Osteocyte (in vitro differentiated cells): ENCODE measurements at regions not wholly inside any gene's neighbourhood (a gene's known extent, or its start where the extent isn't known, plus 50 kb on each side); places are given as distances from the start of the nearest gene placed in this dataset.

Source experiments
- DNase-seq: peaks from one replicate; pipeline ENCODE4 v3.0.0; 2021; ENCODE audit warnings: mixed read lengths; ENCODE audit not compliant: unreplicated experiment; ENCODE audit errors: extremely low spot score
- H3K27ac Mint-ChIP-seq: one replicate; pipeline ENCODE4 v1.8.0; 2021; ENCODE audit warnings: mild to moderate bottlenecking, mixed read lengths; ENCODE audit not compliant: unreplicated experiment
- H3K27me3 Mint-ChIP-seq: one replicate; pipeline ENCODE4 v1.8.0; 2021; ENCODE audit warnings: mixed read lengths; ENCODE audit not compliant: unreplicated experiment
- H3K36me3 Mint-ChIP-seq: one replicate; pipeline ENCODE4 v1.8.0; 2021; ENCODE audit warnings: mixed read lengths; ENCODE audit not compliant: unreplicated experiment
- H3K4me1 Mint-ChIP-seq: one replicate; pipeline ENCODE4 v1.8.0; 2021; ENCODE audit warnings: mixed read lengths; ENCODE audit not compliant: unreplicated experiment
- H3K4me3 Mint-ChIP-seq: one replicate; pipeline ENCODE4 v1.8.0; 2021; ENCODE audit warnings: mild to moderate bottlenecking, moderate library complexity, mixed read lengths; ENCODE audit not compliant: unreplicated experiment
- H3K9me3 Mint-ChIP-seq: one replicate; pipeline ENCODE4 v1.8.0; 2021; ENCODE audit warnings: mixed read lengths; ENCODE audit not compliant: unreplicated experiment
- TF ChIP-seq, protein P1 (sequence below): fragments of 200-600 bp; sonication (generic); IDR thresholded peaks from 2 replicates; pipeline ENCODE4 v1.5.0; 2021; ENCODE audit warnings: antibody characterized with exemption, mild to moderate bottlenecking, moderate library complexity

DNA sequence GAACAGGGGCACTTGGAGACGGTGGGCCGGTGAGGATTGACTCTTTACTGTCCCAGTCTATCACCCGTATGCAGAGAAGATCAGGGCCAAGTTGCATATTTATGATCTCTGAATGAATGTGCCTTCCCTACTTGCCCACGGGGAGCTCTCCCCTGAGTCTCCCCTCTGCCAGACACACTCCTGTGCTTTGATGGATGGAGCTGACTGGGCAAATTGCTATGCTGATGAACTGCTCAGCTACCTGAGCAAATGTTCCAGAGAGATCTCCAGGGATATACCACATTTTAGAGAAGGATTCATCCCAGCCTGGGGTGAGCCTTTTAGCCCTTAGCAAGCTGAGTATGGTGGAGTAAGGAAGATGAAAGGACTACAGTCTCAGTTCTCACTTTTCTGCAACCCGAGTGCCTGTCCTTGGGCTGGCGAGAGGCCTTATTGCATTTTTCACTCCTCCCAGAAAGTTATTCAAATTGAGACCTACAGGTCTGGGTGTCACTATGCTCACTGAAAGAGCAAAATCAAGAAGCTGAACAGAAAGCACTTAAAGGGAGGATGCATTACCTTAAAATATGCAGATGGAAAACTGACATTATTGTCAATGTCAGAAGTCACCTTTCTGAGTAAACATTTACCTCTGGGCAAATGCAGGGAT lies 526.7 kb upstream of the WWC1 start:
- H3K27ac Mint-ChIP-seq, result no peak overlapping the region
- peaks cover 3% of the 10 kb centered on the region for H3K4me1 Mint-ChIP-seq
- DNase-seq, result no peak
- H3K4me3 Mint-ChIP-seq, result no peak overlapping the region
- no peaks in the 10 kb centered on the region for H3K9me3 Mint-ChIP-seq
- peaks cover 2% of the 10 kb centered on the region for H3K27me3 Mint-ChIP-seq
- no peaks in the 10 kb centered on the region for H3K36me3 Mint-ChIP-seq
- TF ChIP-seq, protein P1, sequence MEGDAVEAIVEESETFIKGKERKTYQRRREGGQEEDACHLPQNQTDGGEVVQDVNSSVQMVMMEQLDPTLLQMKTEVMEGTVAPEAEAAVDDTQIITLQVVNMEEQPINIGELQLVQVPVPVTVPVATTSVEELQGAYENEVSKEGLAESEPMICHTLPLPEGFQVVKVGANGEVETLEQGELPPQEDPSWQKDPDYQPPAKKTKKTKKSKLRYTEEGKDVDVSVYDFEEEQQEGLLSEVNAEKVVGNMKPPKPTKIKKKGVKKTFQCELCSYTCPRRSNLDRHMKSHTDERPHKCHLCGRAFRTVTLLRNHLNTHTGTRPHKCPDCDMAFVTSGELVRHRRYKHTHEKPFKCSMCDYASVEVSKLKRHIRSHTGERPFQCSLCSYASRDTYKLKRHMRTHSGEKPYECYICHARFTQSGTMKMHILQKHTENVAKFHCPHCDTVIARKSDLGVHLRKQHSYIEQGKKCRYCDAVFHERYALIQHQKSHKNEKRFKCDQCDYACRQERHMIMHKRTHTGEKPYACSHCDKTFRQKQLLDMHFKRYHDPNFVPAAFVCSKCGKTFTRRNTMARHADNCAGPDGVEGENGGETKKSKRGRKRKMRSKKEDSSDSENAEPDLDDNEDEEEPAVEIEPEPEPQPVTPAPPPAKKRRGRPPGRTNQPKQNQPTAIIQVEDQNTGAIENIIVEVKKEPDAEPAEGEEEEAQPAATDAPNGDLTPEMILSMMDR, result no peak

DNA sequence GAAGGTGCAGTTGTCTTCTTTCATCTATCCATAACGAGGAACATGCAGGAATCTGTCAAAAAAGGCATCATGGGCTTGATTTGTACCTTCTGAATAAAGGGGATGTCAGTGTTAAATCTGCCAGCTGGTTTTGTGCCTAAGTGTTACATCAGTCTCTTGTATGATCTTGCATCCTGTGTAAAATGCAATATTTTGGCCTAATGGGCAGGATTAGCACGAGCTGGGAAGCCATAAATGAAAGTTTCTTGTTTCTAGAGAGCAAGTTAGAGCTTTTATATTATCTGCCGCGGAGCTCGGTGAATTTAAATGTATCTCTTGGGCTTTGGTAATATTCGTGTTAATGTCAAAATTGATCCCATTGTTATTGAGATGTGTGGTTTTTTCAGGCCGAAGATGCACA lies 526.1 kb upstream of the WWC1 start:
- H3K4me3 Mint-ChIP-seq, result no peak overlapping the region
- TF ChIP-seq, protein P1, result no peak
- no peaks in the 10 kb centered on the region for H3K4me1 Mint-ChIP-seq
- H3K27me3 Mint-ChIP-seq, result peaks cover 2% of the 10 kb centered on the region
- H3K9me3 Mint-ChIP-seq, result no peaks in the 10 kb centered on the region
- no peaks in the 10 kb centered on the region for H3K36me3 Mint-ChIP-seq
- no peak overlapping the region for H3K27ac Mint-ChIP-seq
- DNase-seq, result no peak

DNA sequence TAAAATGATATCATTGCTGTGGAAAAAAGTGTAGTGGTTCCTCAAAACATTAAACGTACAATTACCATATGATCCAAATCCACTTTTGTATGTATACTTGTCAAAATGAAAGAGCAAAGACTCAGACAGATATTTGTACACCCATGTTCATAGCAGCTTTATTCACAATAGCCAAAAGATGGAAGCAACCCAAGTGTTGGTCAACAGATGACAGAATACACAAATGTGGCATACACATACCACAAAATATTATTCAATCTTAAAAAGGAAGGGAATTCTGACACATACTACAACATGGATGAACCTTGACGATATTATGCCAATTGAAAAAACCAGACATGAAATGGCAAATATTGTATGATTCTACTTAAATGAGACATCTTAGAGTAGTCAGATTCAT lies 524.5 kb upstream of the WWC1 start:
- H3K27ac Mint-ChIP-seq, result no peak overlapping the region
- no peaks in the 10 kb centered on the region for H3K9me3 Mint-ChIP-seq
- TF ChIP-seq, protein P1, result no peak
- DNase-seq, result no peak
- no peak overlapping the region for H3K4me3 Mint-ChIP-seq
- no peaks in the 10 kb centered on the region for H3K36me3 Mint-ChIP-seq
- H3K4me1 Mint-ChIP-seq, result no peaks in the 10 kb centered on the region
- H3K27me3 Mint-ChIP-seq, result peaks cover 2% of the 10 kb centered on the region

DNA sequence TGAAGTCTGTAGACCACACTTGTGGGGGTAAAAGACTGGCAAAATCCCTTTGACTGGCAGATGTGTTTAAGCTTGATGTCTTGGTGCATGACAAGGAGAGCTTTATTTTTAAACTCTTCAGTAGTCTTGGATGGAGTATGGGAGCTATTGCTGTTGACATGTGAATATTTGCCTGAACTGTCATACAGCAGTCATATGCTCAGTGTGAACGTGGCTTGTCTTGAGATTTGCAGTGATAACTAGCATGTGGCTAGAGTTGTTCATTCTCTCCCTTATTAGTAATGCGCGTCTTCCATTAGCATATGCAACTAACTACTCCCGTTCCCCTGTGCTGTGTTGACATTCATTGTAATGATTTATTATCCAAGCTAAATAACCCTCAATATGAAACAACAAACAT lies 523.6 kb upstream of the WWC1 start:
- no peak overlapping the region for H3K4me3 Mint-ChIP-seq
- TF ChIP-seq, protein P1, result no peak
- peaks cover 1% of the 10 kb centered on the region for H3K27me3 Mint-ChIP-seq
- H3K36me3 Mint-ChIP-seq, result no peaks in the 10 kb centered on the region
- DNase-seq, result no peak
- H3K9me3 Mint-ChIP-seq, result no peaks in the 10 kb centered on the region
- no peaks in the 10 kb centered on the region for H3K4me1 Mint-ChIP-seq
- H3K27ac Mint-ChIP-seq, result no peak overlapping the region

DNA sequence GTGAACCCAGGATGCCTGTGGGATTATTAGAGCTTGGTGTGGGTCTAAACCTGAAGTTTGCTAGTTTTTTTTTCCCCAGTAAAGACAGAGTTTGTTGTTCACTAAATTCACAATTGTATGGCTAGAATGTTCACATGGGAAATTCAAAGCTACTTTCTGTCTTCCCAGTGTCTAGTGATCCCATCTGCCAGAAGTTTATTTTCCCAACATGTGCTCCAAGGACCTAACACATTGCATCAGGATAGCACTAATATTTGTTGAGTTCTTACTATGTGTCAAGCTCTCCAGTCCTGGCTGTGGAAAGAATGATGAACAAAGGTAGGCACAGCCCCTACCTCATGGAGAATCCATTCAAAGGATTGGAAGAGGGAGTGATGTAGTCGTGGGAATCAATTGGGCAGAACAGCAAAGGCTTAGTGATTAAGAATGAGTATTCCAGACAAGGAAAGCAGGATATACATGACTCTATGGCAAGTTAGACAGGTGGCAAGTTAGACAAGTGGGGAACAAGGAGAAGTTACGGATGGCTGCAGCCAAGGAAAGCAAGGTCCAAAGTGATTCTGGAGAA lies 521.5 kb upstream of the WWC1 start:
- Mint-ChIP-seq H3K27me3 (no peaks in the 10 kb centered on the region), H3K4me1 (no peaks in the 10 kb centered on the region), H3K27ac (no peak overlapping the region), H3K9me3 (no peaks in the 10 kb centered on the region), H3K4me3 (no peak overlapping the region), H3K36me3 (no peaks in the 10 kb centered on the region)
- no peak for DNase-seq
- TF ChIP-seq, protein P1, result no peak
